GM18861 (cell line): ENCODE measurements at regions not wholly inside any gene's neighbourhood (a gene's known extent, or its start where the extent isn't known, plus 50 kb on each side); places are given as distances from the start of the nearest gene placed in this dataset.
"Not testable (repeated sequence)": the region's sequence is repeated elsewhere in the genome, so short reads cannot be mapped to it uniquely, and the experiment has no call there.

Source experiments
- ATAC-seq: cut with Tn5 transposase; IDR thresholded peaks from one replicate; pipeline ENCODE4 v1.9.1; 2021; ENCODE audit not compliant: unreplicated experiment

DNA sequence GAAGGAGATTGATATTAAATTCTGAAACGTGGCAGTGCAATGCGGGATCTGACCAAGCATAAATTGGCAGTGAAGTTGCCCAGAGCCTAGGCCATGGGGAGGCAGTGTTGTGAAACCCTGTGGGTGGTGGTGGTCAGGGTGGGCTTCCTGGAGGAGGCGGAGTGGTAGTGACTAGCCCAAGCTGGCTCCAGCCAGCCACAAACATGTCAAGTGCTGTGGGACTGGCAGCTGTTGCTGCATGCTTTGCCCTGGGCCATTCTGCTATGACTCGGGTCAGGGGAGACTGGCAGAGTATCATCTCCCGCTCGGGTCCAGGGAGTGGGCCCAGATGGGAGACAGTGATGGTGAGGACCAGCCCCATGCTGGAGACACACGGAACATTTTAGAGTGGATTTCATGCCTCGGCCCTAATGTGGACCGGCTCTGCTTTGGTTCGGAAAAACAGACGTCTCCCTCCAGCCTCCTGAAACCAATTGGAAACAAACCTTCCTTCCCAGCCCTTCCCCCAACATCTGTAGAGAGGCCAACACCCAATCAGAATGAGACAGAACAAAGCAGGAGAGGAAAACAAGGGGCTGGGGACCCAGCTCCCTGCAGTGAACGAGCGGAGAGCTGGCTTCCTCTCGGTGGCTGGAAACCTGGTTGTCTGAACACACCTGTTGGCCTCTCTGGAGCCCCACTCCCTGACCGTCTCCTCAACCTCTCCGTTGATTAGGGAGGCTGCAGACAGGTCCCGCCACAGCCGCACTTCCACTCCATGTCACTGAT is 58.2 kb downstream of the TMEM270 start:
- no peak for ATAC-seq

GRCh38 chr7:73919694-73920375 is 58.9 kb downstream of the TMEM270 start:
- ATAC-seq: no peak

DNA sequence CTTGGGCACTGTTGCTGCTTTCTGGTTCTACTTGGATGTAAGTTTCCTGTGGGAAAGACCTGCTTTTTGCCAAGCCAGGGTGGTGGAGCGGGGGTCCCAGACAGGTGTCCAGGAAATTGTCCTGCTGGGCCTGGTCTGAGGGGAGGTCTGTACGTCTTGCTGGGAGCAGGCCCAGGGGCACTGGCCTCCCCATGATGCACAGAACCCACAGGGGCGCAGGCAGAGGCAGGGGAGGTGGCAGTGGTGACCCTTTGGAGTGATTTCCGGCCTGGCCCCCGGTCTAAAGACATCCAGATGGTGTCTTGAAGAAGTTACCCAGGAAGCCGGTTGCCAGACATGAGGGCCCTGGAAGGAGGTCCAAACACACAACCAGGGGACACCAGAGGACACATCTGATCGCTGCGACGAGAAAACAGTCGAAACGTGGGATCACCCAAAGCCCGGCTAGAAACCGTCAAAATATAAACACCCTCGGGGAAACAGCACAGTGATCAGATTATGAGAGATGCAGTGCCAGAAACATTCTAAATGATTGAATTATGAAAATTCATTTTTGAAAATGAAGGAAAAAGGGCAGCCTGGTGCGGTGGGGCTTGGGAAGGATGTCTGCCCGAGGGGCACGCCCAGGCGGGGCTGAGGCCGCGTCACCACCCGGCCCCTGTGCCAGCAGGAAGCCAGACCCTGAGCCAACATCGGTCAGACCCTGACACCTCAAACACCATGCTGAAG is 59.6 kb downstream of the TMEM270 start:
- no peak for ATAC-seq

- no peak for ATAC-seq
These were observed 60.9 kb downstream of the TMEM270 start for GRCh38 chr7:73921623-73922528.

- ATAC-seq: not testable (repeated sequence)
These were observed 67.7 kb downstream of the TMEM270 start for GRCh38 chr7:73928644-73929043.

DNA sequence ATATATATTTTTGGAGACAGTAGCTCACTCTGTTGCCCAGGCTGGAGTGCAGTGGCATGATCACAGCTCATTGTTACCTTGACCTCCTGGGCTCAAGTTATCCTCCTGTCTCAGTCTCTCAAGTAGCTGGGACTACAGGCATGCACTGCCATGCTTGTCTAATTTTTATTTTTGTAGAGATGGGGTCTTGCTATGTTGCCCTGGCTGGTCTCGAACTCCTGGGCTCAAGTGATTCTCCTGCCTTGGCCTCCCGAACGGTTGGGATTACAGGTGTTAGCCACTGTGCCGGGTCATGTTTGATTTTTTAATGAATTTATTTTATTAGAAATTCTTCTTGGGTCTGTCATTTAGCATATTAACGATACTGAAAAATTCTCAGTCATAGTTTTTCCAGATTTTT is 70.5 kb downstream of the TMEM270 start:
- no peak for ATAC-seq

DNA sequence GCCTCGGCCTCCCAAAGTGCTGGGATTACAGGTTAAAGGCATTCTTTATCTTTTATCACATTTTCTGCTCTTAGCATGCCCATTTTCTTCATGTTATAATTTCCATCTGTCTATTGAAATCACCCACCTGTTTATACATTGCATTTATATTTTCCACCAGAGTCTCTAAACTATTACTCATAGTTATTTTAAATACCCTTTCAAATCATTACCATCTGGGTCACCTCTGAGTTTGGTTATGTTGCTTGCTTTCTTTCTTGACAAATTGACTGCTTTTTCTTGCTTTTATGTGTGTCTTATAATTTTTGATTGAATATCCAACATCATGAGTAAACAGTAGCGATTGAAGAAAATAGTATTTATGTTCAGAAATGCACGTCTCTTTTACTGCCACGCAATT is 71.4 kb downstream of the TMEM270 start:
- ATAC-seq: no peak

DNA sequence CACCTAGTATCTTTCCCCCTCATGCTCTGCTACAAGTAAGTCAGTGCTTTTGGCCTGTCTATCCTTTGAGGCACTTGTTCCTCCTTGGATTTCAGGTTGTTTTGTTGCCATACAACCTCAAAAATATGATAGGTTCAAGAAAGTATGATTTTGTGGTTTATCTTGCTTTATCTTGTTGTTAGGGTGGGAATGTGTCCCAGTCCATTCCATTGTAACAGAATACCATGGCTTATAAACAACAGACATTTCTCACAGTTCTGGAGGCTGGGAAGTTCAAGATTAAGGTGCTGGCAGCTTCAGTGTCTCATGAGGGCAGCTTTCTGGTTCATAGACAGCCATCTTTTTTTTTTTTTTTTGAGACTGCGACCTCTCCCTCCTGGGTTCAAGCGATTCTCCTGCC is 72.1 kb downstream of the TMEM270 start:
- no peak for ATAC-seq

GRCh38 chr7:73936967-73937366 is 76.0 kb downstream of the TMEM270 start:
- no peak for ATAC-seq

GRCh38 chr7:73937650-73938049 is 76.7 kb downstream of the TMEM270 start:
- not testable (repeated sequence) for ATAC-seq

GRCh38 chr7:73939528-73939927 is 78.6 kb downstream of the TMEM270 start:
- ATAC-seq: no peak

DNA sequence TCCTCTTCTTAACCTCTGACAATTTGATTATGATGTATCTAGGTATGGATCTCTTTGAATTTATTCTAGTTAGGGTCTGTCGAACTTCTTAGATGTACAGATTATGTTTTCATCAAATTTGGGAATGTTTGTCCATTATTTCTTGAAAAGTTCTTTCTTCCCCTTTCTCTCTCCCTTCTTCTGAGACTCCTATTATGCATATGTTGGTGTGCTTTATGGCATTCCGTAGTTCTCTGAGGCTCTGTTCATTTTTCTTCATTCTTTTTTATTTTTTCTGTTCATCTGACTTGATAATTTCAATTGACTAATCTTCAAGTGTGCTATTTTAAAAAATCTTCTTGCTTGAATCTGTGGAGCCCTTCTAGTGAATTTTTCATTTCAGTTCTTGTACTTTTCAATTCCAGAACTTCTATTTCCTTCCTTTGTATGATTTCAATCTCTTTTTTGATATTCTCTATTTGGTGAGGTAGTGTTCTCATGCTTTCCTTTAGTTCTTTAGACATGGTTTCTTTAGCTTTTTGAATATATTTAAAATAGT is 79.8 kb downstream of the TMEM270 start:
- no peak for ATAC-seq

- ATAC-seq: no peak
These were observed 81.0 kb downstream of the TMEM270 start for GRCh38 chr7:73941836-73942551.

- no peak for ATAC-seq
These were observed 83.0 kb upstream of the ELN start for GRCh38 chr7:73945022-73945421.

DNA sequence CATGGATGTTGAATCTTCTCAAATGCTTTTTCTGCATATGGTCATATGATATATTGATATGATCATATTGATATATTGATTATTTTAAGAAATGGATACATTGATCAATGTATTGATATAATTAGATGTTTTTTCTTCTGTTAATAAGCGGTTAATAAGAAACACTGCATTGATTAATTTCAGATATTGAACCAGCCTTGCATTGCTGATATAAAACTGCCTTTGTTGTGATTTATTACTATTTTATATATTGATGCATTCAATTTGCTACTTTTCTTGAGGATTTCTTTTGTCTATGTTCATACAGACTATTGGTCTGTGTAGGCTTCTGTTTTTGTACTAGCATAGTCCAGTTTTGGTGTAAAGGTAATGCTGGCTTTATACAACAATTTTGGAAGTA is 79.7 kb upstream of the ELN start:
- ATAC-seq: no peak

- ATAC-seq: no peak
These were observed 75.7 kb upstream of the ELN start for GRCh38 chr7:73952266-73952665.

GRCh38 chr7:73954181-73954580 is 73.8 kb upstream of the ELN start:
- no peak for ATAC-seq

GRCh38 chr7:73954861-73955260 is 73.1 kb upstream of the ELN start:
- no peak for ATAC-seq

DNA sequence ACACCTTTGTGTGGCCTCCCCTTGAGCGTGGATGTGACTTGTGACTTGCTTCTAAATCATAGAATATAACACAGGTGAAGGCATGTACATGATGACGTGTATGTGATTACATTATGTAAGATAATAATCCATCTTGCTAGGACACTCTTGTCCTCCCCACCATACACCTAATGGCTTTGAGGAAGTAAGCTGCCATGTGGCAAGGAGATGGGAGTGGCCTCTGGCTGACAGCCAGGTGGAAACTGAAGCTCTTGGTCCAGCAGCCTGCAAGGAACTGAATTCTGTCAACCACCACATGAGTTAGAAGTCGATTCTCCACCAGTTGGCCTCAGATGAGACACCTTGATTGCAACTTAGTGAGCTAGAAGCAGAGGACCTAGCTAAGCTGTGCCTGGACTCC is 67.4 kb upstream of the ELN start:
- no peak for ATAC-seq

DNA sequence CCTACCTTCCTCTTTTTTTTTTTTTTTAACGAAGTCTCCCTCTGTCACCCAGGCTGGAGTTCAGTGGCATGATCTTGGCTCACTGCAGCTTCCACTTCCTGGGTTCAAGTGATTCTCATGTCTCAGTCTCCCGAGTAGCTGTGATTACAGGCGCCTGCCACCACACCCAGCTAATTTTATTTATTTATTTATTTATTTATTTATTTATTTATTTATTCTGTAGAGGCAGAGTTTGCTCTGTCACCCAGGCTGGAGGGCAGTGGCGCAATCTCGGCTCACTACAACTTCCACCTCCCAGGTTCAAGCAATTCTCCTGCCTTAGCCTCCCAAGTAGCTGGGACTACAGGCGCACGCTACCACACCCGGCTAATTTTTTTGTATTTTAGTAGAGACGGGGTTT is 66.0 kb upstream of the ELN start:
- ATAC-seq: not testable (repeated sequence)
